GM13976 (cell line): ENCODE measurements at regions not wholly inside any gene's neighbourhood (a gene's known extent, or its start where the extent isn't known, plus 50 kb on each side); places are given as distances from the start of the nearest gene placed in this dataset.

ENCODE experiments used
- DNase-seq: peaks from one replicate; pipeline ENCODE4 v3.0.0; 2012; ENCODE audit warnings: low spot score
- in situ Hi-C: fragments of 300-500 bp; cut with MboI; formaldehyde crosslinking; loops from one replicate; pipeline ENCODE4 v1.12.0; 2022; ENCODE audit warnings: low sequenced_read_pairs, mixed read lengths, inconsistent platforms; ENCODE audit not compliant: unreplicated experiment
- TF ChIP-seq, protein P1 (sequence below): IDR thresholded peaks from 2 replicates; pipeline ENCODE4 v1.5.1; 2012; ENCODE audit warnings: borderline replicate concordance, mild to moderate bottlenecking; ENCODE audit not compliant: insufficient read depth; ENCODE audit errors: extremely low read depth, missing control alignments, control extremely low read depth

DNA sequence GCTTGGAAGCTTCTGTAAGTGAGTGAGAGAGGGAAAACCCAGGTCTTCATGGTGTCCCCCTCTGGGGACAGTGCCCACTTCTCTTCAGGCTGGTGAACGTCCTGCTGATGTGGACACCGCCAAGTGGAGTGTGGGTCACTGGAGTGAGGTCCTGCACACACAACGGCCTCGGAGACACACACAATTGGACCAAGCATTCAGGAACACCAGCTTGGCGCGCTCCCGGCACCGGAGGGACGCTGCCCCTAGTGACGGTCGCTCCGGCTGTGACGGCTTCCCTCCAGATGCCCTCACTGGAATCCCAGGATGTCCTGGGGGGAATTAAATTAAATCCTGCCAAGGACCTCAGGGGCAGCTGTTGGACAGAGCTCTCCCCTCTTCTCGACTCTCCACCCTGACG lies 123.1 kb downstream of the ZNF664 start:
- TF ChIP-seq, protein P1, sequence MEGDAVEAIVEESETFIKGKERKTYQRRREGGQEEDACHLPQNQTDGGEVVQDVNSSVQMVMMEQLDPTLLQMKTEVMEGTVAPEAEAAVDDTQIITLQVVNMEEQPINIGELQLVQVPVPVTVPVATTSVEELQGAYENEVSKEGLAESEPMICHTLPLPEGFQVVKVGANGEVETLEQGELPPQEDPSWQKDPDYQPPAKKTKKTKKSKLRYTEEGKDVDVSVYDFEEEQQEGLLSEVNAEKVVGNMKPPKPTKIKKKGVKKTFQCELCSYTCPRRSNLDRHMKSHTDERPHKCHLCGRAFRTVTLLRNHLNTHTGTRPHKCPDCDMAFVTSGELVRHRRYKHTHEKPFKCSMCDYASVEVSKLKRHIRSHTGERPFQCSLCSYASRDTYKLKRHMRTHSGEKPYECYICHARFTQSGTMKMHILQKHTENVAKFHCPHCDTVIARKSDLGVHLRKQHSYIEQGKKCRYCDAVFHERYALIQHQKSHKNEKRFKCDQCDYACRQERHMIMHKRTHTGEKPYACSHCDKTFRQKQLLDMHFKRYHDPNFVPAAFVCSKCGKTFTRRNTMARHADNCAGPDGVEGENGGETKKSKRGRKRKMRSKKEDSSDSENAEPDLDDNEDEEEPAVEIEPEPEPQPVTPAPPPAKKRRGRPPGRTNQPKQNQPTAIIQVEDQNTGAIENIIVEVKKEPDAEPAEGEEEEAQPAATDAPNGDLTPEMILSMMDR, result no peak
- in situ Hi-C loops, result no loop called here
- DNase-seq, result no peak

DNA sequence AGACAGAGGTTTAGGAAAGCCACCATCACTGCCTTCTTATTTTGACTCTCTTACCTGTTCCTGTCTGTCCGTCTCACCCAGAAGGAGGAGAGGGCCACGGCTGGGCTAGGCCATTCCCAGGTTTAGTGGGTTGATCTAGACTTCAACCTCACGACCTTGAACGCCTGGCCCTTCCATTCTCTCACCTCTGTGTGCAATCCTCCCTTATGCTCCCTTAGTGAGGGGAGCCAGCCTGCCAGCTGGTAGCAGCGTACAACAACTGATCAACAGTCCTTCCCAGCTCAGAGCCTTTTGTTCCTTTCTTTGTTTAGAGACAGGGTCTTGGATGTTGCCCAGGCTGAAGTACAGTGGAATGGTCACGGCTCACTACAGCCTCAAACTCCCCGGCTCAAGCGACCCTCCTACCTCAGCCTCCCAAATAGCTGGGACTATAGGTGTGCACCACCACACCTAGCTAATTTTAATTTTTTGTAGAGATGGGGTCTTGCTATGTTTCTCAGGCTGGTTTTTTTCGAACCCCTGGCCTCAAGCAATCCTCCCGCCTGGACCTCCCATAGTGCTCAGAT lies 123.9 kb downstream of the ZNF664 start:
- no peak for DNase-seq
- in situ Hi-C loops, result no loop called here
- TF ChIP-seq, protein P1, result no peak

DNA sequence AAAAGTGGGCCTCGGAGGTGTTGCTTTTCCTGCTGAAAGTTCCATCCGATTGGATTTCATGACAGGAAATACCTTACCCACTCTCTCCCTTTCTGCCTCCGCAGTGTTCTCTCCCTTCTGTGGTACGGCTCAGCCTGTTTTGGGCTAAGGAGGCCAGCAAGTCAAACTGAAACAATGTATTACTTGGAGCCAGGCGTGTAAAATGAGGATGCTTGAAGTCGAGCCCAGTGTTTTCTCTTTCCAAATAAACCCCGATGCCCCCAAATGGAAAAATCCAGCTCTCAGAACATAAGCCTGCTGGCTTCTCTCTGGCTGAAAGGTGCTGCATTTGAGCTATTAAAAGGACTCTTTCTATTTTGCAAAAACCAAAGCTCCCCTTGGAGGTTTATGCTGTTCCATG lies 124.7 kb downstream of the ZNF664 start:
- TF ChIP-seq, protein P1, result no peak
- DNase-seq, result no peak
- in situ Hi-C loops, result no loop called here

DNA sequence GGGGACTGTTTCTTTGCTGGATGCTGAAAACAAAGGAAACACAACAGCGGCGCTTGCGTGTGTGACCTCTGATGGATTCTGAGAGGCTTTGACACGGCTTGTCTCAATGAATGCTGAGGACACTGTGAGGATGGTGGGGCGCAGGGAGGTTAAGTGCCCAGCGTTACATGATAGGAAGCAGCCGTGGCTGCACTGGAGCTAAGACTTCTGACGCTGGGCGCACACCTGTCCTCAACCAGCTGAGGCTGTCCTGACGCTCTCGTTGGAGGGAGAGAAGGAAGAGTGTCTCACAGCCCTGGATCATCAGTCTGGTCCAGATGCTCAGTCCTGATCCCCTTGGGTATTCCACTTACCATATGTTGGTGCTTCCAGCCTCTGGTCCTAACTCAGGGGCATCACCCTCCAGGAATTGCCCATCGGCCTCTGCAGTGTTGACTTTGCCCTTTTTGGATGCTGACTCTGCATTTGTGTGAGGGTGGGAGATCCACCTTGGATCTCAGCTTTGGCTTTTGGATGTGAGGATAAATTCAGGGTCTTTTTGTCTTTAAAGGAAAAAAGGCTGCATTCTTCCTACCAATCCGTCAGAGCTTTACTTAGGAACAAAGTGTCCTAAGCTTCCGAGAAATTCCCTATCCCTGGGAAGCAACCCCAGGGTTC lies 125.2 kb downstream of the ZNF664 start:
- in situ Hi-C loops, result no loop called here
- no peak for DNase-seq
- TF ChIP-seq, protein P1, result no peak

GRCh38 chr12:124098887-124099286 lies 125.9 kb downstream of the ZNF664 start:
- in situ Hi-C loops, result no loop called here
- TF ChIP-seq, protein P1, result no peak
- no peak for DNase-seq

GRCh38 chr12:124099661-124100060 lies 126.6 kb downstream of the ZNF664 start:
- in situ Hi-C loops, result no loop called here
- DNase-seq, result no peak
- TF ChIP-seq, protein P1, result no peak
